HG03039 (cell line): ENCODE measurements at regions not wholly inside any gene's neighbourhood (a gene's known extent, or its start where the extent isn't known, plus 50 kb on each side); places are given as distances from the start of the nearest gene placed in this dataset.

ENCODE experiments used
- ATAC-seq: cut with Tn5 transposase; IDR thresholded peaks from one replicate; pipeline ENCODE4 v1.9.1; 2021; ENCODE audit warnings: mild to moderate bottlenecking, moderate library complexity; ENCODE audit not compliant: unreplicated experiment

DNA sequence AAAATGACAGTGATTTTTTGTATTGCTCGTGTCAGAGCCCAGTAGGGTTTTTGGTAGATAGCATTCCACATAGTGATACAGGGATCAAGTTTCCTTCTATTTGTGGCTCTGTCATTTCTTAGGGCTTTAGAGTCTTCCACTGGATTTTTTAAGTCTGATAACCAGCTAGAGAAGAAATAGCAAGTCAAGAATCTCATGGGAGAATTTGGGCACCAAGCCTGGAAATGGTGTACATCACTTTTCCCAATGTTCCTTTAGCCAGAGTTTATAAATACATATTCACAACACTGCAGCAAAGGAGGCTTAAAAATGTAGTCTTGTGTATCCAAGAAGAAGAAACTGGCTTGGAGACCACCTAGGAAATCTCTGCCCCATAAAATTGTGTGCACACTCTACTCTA, 647.1 kb upstream of the KLF4 start:
- no peak for ATAC-seq

DNA sequence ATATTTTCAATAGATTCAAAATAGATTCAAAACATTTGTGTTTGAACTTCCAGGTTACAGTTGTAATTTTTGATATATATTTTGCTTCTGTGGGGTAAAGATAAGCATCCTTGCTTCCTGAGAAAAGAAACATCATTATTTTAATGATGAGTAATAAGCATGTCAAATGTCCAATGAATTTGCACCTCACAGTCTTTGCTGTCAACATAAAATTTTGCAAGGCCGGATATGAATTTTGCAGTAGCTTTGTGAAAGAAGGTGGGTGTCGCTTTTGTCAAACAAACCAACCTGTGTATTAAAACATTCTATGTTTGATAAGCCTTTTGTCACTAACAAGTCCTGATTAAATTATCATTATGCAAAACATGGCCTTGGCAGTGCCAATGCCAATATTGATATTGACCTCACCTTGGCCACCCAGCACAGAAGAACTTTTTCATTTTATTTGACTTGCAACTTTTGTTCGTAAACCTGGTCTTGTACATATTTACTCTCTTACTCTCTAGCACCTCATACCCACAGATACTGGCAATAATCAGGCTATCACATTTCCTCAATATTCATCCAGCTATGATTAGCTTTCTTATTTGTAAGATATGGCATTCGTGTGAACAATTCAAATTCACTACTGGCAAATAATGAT, 645.0 kb upstream of the KLF4 start:
- ATAC-seq = no peak

DNA sequence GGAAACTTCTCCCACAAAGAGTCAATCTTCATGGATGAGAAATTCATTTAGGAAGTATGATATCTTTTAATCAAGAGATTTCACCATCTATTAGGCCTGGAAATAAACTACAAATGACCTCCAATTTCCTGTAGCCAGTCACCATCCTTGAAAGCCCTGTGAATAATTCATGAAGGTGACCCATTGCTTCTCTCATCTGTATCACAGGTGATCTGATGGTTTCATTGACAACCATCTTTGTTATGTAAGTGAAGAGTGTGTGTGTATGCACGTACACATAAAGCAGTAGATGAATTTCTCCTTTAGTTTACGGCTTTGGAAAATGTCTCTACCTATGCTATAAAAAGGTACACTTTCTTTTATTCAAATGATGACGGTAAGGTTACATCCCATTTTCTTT, 644.1 kb upstream of the KLF4 start:
- no peak for ATAC-seq

DNA sequence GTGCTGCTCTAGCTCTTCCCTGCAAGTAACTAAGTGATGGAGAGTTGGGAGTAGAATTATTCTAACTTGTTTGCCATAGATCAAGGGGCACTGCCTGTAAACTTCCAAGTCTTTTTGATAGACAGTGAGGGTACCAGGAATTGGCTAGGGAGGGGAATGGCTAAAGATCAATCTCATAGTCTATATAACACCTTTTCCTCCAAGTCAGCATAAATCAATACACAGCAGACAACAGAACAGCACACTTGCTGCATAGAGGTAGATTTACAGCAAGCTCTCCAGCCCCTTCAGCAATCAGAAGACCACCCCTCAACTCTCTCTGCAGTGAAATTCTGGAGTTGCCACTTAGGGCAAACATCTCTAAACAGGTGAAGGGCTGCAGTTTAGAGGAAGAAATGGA, 643.5 kb upstream of the KLF4 start:
- no peak for ATAC-seq

DNA sequence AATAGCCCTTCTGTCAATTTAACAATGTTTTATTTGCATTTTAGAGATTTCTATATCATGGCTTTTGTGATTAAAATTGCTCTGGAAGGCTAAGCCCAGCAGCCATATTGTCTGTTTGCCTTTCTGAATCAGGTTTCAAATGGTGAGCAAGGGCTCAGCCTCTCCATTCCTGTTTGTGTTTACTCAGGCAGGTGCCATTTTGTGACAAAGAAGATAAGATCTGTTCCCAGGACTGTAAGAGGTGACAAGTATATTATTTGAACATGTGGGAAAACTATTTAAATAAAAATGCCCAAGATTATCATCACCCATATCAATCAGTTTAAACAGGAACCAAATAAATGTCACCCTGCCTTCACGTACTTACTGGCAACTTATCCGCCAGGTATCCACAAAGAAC, 641.3 kb upstream of the KLF4 start:
- no peak for ATAC-seq

DNA sequence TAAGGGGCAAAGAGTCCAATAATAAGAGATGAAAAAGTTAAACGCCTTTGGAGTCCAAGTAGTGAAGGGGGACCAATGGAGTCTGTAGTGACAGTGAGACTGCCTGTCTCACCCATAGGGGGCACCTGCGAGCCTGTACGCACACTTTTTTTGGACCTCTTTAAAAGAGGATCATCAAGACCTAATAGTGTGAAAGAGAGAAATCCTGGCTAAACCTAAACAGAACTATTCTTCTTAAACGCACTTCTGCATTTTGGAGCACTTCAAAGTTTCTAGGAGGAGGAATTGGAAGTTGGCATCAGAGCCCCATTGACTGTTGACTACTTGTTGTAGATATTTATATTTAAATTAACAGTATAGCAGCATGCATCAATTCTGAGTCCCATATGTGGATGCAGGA, 636.1 kb upstream of the KLF4 start:
- ATAC-seq = no peak

DNA sequence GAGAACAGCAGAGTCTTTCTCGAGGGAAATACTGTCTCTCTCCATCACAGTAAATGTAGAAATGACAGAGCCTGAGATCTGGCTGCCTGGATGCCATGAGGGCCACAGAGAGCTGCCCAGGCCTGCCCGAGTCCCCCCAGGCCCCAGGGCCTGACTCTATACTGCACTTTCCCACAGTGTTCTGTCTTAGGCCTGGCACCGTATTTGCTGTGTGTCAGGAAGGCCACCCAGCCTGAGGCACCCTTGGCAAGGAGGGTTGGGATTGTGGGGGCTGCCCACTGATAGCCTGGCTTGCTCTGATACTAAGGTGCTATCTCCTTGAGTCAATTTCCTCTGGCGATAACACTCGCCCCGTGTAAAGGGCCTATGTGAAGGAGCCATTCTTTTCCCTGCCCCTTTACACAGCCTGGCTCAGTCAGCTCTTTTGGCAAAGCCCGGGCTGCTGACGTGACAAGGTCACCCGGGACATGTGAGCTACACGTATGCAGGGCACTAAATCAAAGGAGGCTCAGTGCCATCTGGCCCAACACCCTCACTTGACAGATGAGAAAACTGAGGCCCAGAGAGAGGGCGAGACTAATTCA, 630.1 kb upstream of the KLF4 start:
- ATAC-seq = no peak

DNA sequence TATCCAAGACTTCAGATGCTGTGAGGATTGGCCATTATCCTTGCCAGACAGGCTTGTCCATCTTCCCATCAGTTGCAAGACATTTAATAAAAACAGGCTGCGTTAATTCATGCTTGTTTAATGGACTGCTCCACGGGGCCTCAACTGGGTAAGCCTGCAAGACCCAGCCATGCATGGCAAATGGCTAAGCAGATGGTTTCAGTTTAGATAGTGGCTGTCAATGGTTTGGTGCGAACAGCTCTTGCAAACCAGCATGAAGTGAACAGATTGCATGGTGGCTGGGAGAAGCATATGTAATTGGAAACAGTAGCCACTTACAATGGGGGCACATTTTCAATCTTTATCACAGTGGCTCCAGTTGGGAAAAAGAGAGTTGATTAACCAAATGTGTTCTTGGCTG, 628.2 kb upstream of the KLF4 start:
- ATAC-seq = no peak

DNA sequence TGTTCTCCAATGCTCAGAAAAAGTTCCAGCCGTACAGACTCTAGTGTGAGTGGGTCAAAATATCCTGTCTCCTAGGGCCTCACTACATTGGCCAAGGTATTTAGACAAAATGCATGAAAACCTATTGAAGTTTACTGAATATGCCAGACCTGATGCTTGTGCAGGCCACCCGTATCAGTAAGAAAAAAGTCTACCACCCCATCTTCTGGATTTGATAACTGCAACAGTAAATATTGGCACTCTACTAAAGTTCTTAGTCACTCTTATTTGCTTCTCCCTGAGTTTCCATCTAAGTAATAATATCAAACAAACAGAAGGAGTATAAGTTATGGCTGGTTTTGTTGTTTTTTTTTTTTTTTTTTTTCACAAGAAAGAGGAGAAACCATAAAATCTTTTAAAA, 627.7 kb upstream of the KLF4 start:
- no peak for ATAC-seq

DNA sequence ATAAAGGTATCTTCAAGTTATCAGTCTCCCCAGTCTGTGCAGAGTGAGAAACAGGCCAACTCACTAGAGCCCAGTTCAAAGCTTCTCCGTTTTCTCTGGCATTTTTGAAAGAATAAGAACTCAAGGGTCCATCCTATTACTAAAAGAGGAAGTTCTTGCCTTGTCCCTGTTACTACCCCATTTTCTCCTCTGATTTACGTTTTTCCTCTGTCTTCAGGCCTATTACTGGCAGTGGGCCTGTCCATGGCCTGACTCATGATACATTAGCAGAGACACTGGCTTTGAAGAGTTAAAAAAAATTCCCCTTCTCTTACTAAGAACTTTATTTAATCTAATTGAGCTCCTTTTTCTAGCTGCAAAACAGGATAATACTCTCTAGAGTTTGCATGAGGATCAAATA, 624.0 kb upstream of the KLF4 start:
- no peak for ATAC-seq

DNA sequence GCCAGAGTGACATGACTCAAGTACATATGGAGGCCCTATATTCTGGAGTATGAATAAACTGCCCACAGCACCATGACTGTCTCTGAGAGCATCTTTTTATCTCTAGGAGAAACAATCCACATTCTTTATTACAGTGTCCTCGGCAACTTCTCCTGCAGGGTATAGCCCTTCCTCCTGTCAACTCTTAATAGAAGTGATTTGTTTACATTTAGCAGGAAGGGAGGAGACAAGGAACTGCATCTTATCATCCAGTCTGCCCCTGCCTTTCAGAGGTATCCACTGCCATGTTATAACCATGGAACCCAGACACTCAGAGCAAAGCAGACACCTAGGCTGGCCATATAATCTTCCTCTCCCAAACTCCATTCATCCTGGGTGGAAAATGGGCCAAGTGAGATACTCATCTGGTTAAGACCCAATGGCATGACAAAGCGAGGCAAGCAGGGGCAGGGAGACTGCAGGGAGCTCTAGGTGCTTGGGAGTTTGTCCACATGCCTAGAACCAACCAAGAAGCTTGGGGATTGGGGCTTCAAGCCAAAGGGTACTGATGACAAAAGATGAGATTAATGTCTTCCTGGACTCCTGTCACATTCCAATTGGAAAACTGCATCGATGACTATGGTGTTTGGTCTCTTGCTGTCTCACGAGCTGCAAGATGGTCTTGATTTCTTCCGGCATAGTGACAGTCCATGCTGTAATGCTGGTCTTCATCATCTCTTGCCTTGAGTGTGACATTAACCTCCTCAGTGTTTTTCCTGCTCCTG, 620.5 kb upstream of the KLF4 start:
- ATAC-seq = no peak

DNA sequence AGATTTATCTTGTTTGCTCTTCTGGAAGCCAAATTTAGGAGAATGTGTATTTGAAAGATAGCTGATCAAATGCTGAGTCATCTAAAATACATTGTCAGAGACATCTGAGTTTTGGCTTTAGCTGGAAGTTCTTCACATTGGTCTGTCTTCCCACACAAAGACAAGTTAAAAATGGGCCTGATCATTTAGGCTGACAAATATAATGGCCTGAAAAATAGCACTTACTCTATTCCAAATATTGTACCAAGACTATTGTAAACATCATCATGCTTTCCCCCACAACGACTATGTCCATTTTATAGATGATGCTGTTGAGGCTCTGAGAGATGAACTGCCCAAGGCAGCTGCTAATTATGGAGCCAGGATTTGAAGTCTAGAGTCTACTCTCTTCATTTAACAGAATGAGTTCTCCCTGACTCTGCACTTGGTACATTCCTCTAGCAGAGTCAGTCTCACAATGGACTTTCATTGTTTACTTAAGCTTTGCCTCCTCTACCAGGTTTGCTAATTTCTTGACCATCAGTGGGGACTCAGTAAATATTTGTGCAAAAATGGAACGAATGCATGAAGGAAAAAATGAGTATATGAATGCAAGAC, 619.4 kb upstream of the KLF4 start:
- ATAC-seq = no peak

DNA sequence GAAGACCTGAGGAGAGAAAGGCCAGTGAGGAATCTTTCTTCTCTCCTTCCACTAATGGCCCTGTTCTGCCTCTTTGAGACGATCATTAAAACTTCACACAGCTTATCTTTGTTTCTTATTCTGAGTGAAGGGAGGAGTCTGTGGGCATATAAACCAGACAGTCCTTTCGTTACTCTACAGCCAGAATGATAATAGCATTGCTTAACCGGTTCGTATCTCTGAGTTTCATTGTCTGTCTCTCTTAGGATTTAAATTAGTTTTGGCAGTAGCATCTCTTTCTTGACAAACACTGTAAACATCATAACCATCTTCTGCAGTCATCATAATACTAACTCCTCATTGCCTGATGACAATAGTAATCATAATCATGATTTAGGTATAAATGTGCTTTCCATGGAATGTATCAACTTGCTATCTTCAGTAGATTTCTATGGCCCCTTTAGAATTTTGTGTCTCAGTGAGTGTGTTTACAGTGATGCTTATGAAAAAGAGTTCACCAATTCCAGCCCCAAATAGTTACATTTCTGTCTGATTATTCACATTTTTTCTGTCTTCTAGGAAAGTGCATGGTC, 618.8 kb upstream of the KLF4 start:
- no peak for ATAC-seq

DNA sequence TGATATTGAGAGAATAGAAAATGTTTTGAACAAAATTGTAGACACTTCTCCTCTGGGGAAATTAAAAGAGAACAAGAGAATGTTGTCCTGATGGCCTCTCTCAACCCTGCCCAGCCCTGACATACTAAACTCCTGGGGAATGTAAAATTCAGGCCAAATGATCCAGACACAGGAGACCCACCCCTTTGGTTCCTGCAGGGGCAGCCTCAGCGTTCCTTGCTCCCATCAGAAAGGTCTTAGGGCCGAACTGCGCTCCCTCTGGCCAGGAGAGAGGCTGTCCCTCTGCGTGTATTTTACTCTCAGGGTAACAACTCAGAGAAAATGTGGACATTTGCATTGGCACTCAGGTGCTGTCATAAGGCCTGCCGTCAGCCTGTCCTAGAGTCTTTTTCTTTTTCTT, 616.3 kb upstream of the KLF4 start:
- no peak for ATAC-seq

DNA sequence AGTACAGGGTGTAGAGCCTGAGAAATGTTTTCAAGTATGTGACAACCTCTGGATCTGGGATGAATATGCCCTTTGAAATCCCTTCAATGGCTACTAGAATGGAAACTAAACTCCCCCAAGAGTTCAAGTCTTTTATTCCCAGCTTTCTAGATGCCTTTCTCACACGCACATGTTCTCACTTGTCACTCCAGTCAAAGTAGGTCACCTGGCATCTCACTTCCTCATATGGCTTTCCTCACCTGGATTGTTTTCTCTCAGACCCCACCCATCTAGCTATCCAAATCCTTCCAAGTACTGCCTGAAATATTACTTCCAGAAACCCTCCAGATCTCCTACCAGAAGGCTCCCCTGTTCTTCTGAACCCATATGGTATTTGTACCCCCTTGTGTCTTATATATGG, 615.4 kb upstream of the KLF4 start:
- ATAC-seq = no peak

DNA sequence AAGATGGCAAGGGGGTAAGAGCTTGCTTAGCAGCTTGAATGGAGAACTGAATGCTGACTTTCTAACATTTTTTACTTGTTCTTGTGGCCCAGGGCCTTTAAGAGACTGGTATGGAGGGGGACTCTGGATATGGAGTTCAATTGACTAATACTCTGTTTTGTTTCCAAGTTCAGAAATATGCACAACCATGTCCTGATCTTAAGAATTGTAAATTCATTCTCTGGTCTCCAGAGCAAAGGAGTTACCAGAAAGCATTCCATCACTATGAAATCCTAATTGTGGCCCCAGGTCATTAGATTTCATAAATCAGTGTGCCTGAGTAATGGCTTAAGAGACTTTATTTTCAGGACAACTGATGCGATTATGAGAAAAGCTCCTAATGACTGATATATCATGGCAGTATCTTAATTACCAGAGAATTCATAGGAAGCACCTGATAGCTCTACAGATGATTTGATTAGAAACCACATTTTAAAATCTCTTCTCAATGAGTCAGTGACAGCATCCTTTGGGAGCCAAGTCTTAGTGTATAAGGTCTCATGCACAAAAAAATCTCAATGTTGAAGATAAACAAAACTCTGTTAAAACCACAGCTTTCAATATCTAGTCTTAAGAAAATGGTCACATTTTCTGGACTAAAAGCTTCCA, 613.6 kb upstream of the KLF4 start:
- no peak for ATAC-seq

DNA sequence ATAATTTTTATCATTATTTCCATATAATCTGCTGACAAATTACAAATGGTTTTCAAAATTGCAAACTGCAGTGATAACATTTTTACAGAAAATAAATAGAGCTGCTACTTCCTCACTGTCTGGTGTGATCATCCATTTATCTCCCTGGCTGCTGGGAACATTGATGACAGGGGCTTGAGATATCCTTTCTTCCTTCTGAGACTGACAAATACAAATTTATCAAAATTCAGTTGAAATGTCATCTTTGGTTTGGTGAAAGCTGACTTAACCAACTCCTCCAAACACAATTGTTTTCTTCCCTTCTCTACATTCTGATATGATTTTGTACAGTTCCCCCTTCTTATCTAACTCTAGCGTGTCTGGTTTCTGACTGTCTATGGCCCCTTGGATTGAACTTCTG, 611.8 kb upstream of the KLF4 start:
- ATAC-seq = no peak

DNA sequence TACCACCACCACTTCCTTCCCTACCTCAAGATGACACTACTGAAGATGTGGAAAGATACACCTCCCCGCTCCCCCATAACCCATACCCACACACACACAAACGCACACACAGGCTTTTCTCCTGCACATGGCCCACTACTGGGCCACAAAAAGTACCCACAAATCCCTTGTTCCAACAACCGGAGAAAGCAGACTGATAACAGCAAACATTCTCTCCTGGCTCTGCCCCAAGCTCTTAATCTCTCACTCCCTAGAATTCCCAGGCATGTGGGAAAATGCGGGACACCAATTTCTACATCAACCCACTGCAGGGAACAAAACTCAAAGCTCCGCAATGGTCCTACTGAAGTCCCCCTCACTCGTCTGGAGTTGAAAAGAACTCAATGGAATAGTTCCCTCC, 611.0 kb upstream of the KLF4 start:
- ATAC-seq = no peak

DNA sequence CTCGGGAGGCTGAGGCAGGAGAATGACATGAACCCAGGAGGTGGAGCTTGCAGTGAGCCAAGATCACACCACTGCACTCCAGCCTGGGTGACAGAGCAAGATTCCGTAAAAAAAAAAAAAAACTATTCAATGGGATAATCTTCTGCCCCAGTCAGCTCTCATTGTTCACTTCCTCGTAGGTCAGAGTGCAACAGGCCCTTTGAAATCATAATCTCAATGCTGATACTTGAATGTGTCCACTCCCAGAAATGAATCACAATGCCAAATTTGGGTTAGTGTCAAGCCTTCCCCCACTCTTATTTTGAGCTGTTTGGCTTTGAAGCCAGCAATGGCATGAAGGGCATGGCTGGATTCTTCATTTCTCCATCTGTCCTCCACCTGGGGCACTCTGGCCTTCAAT, 610.3 kb upstream of the KLF4 start:
- no peak for ATAC-seq

DNA sequence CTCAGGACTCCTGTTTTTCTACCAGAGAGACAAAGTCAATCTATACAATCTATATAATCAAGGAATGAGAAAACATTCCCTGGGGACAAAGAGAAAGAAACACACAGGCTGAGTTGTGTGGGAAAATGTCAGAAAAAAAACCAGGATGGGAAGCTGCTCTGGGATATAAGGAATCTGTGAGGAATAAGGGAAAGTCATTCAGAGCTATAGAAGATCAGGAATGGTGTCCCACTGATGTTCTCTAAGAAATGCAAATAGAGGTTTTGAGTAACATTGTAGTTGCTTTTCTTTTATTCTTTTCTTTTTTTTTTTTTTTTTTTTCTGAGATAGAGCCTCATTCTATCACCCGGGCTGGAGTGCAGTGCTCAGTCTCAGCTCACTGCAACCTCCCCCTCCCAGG, 605.9 kb upstream of the KLF4 start:
- ATAC-seq = no peak

DNA sequence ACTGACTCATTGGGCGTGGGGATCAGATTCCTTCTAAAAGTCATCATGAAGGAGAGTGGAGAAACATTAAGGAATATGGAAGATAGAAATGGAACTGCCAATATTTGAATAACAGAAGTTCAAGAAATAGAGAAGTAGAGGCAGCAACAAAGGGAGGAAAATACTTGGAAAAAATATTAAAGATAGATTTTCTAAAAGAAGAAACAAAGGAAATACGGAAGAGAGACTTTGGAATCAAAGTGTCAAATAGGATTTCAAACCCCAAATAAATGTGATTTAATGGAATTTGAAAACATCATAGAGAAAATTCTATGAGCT, 605.1 kb upstream of the KLF4 start:
- ATAC-seq = no peak
